HepG2 (cell line): ENCODE measurements at regions not wholly inside any gene's neighbourhood (a gene's known extent, or its start where the extent isn't known, plus 50 kb on each side); places are given as distances from the start of the nearest gene placed in this dataset.

ENCODE experiments used
- DMAP1 ChIP-seq: IDR thresholded peaks from 2 replicates; pipeline ENCODE4 v1.6.1; 2016
- RAD21 ChIP-seq: fragments of 450-650 bp; formaldehyde crosslinking; IDR thresholded peaks from 2 replicates; pipeline ENCODE4 v1.5.0; 2020; ENCODE audit warnings: mild to moderate bottlenecking
- SP4 ChIP-seq: sonication (generic); formaldehyde crosslinking; IDR thresholded peaks from 2 replicates; pipeline ENCODE4 v1.8.1; 2023; ENCODE audit warnings: mild to moderate bottlenecking, missing genetic modification reagents
- ZNF772 ChIP-seq: sonication (generic); formaldehyde crosslinking; IDR thresholded peaks from 2 replicates; pipeline ENCODE4 v1.5.0; 2020; ENCODE audit warnings: mild to moderate bottlenecking, missing genetic modification reagents
- TF ChIP-seq, protein P1 (sequence below): sonication (generic); formaldehyde crosslinking; IDR thresholded peaks from 2 replicates; pipeline ENCODE4 v1.5.0; 2020; ENCODE audit warnings: mild to moderate bottlenecking, missing genetic modification reagents, moderate library complexity

DNA sequence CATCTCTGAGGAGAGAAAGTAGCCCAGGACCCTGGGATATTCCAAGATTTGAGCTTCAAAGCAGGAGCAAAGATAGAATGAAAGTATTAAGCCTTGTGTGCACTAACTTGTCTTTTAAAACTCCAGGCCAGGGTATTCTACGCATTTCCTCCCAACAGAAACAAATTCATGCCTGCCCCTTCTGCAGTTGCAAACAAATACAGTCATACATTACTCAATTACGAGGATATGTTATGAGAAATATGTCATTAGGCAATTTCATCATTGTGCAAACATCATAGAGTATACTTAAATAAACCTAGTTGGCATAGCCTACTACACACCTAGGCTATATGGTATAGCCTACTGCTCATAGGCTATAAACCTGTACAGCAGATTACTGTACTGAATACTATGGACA lies 154.5 kb upstream of the KIAA1217 start:
- TF ChIP-seq, protein P1, sequence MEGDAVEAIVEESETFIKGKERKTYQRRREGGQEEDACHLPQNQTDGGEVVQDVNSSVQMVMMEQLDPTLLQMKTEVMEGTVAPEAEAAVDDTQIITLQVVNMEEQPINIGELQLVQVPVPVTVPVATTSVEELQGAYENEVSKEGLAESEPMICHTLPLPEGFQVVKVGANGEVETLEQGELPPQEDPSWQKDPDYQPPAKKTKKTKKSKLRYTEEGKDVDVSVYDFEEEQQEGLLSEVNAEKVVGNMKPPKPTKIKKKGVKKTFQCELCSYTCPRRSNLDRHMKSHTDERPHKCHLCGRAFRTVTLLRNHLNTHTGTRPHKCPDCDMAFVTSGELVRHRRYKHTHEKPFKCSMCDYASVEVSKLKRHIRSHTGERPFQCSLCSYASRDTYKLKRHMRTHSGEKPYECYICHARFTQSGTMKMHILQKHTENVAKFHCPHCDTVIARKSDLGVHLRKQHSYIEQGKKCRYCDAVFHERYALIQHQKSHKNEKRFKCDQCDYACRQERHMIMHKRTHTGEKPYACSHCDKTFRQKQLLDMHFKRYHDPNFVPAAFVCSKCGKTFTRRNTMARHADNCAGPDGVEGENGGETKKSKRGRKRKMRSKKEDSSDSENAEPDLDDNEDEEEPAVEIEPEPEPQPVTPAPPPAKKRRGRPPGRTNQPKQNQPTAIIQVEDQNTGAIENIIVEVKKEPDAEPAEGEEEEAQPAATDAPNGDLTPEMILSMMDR (CRISPR knock-in tag) = no peak
- TF ChIP-seq DMAP1 = no peak
- no peak for TF ChIP-seq SP4 (CRISPR knock-in tag)
- TF ChIP-seq RAD21 = no peak
- TF ChIP-seq ZNF772 (CRISPR knock-in tag) = no peak
